Thyroid gland (tissue), 4 donors: ENCODE measurements at regions not wholly inside any gene's neighbourhood (a gene's known extent, or its start where the extent isn't known, plus 50 kb on each side); places are given as distances from the start of the nearest gene placed in this dataset.
"Not testable (repeated sequence)": the region's sequence is repeated elsewhere in the genome, so short reads cannot be mapped to it uniquely, and the experiment has no call there.

Experiments
- CTCF ChIP-seq, 6 experiments: fragments of 200-600 bp in 3 of 6; fragments of 450-650 bp in 3 of 6; sonication (generic) in 3 of 6; IDR thresholded peaks; one replicate each; pipeline ENCODE4 v1.5.1; 2016 to 2019; ENCODE audit warnings: antibody characterized with exemption in 6 of 6, mild to moderate bottlenecking in 2 of 6, inconsistent platforms in 1 of 6, moderate library complexity in 1 of 6
- POLR2A ChIP-seq, 2 donors: fragments of 450-650 bp; IDR thresholded peaks; one replicate each; pipeline ENCODE4 v1.6.1; 2017; ENCODE audit warnings: antibody characterized with exemption in 2 of 2, mild to moderate bottlenecking in 2 of 2, moderate library complexity in 1 of 2

DNA sequence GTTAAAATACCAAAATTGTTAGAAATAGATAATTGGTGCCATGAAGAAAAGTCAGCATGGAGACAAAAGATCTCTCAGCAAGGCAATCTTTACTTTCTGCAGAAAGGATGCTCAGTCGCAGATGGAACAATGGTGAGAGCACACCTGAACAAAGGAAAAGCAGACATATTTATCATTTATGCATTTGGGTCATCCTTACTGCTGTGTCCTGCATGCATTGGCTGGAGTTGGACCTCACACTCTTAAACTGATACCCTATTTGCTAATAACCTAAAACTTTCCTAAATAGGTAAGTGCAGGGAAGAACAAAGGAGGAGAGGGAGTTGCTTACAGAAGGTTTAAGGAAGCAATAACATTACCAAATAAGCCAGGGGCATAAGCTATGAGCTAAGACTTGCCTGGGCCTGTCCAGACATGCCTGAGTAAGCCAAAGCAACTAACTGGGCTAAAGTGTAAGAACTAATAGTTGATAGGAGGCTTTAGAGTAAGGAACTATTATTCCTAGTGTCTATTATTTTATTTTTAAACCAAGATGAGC lies 96.1 kb upstream of the GPR6 start:
- TF ChIP-seq CTCF, POLR2A (IDR thresholded peaks at IDR 0.05): not testable (repeated sequence)
